Breast epithelium (tissue), 4 donors: ENCODE measurements at regions not wholly inside any gene's neighbourhood (a gene's known extent, or its start where the extent isn't known, plus 50 kb on each side); places are given as distances from the start of the nearest gene placed in this dataset.

Experiments
- DNase-seq, 2 donors: peaks; one replicate each; pipeline ENCODE4 v3.0.0-alpha.2; 2019; ENCODE audit warnings: low spot score in 2 of 2
- H3K27ac ChIP-seq, 2 donors: fragments of 200-600 bp; sonication (generic) in 1 of 2; one replicate each; pipeline ENCODE4 v1.5.1; 2016 to 2019; ENCODE audit warnings: mild to moderate bottlenecking in 1 of 2
- H3K27me3 ChIP-seq, 2 donors: fragments of 200-600 bp; sonication (generic) in 1 of 2; one replicate each; pipeline versions ENCODE4 v1.5.1 to v1.6.0; 2017 to 2019; ENCODE audit warnings: control low read depth in 1 of 2, mild to moderate bottlenecking in 1 of 2
- H3K36me3 ChIP-seq: fragments of 200-600 bp; one replicate; pipeline ENCODE4 v1.5.1; 2019
- H3K4me1 ChIP-seq, 2 donors: fragments of 200-600 bp; sonication (generic); one replicate each; pipeline ENCODE4 v1.5.1; 2016 to 2019; ENCODE audit warnings: control low read depth in 1 of 2
- H3K4me3 ChIP-seq, 3 donors: fragments of 200-600 bp; sonication (generic); 1 replicate in 2 of 3; 2 replicates in 1 of 3; pipeline ENCODE4 v1.5.1; 2016 to 2019; ENCODE audit warnings: mild to moderate bottlenecking in 3 of 3, moderate library complexity in 2 of 3
- H3K9me3 ChIP-seq, 2 donors: fragments of 200-600 bp; sonication (generic) in 1 of 2; one replicate each; pipeline ENCODE4 v1.5.1; 2016 to 2019; ENCODE audit warnings: control low read depth in 1 of 2
- CTCF ChIP-seq, 3 donors: fragments of 450-650 bp; IDR thresholded peaks; one replicate each; pipeline ENCODE4 v1.5.1; 2016 to 2017; ENCODE audit warnings: antibody characterized with exemption in 3 of 3, mild to moderate bottlenecking in 3 of 3, moderate library complexity in 3 of 3
- POLR2A ChIP-seq: fragments of 450-650 bp; IDR thresholded peaks from one replicate; pipeline ENCODE4 v1.6.1; 2016; ENCODE audit warnings: antibody characterized with exemption, mild to moderate bottlenecking, moderate library complexity
- POLR2AphosphoS5 ChIP-seq, 3 donors: sonication (generic); formaldehyde crosslinking; IDR thresholded peaks; one replicate each; pipeline ENCODE4 v1.6.1; 2017; ENCODE audit warnings: antibody characterized with exemption in 3 of 3
- intact Hi-C: fragments of 100-400 bp; cut with DNase I; formaldehyde crosslinking; loops from one replicate; pipeline ENCODE4 v1.15.1; 2023; ENCODE audit warnings: low total_unique reads

- Histone ChIP-seq H3K27me3 (no peaks in the 10 kb centered on the region), H3K36me3 (no peaks in the 10 kb centered on the region), H3K4me1 (no peaks in the 10 kb centered on the region), H3K27ac (no peak overlapping the region), H3K9me3 (no peaks in the 10 kb centered on the region), H3K4me3 (no peak overlapping the region)
- no peak for TF ChIP-seq CTCF (IDR thresholded peaks at IDR 0.05)
- TF ChIP-seq POLR2A, result no peak
- no peak for TF ChIP-seq POLR2AphosphoS5 (IDR thresholded peaks at IDR 0.05)
- intact Hi-C loops, result loop anchor here (5.0 kb wide), 1 partner anchor 810 kb away; no protein-coding TSS in a partner anchor
- no peak for DNase-seq
These were observed 764.9 kb upstream of the MBL2 start for GRCh38 chr10:53537508-53537907.

GRCh38 chr10:53536322-53536721, 763.7 kb upstream of the MBL2 start:
- no peak for TF ChIP-seq POLR2AphosphoS5 (IDR thresholded peaks at IDR 0.05)
- TF ChIP-seq POLR2A, result no peak
- TF ChIP-seq CTCF (IDR thresholded peaks at IDR 0.05), result no peak
- no peaks in the 10 kb centered on the region for H3K4me1 ChIP-seq
- intact Hi-C loops, result loop anchor here (5.0 kb wide), 1 partner anchor 809 kb away; no protein-coding TSS in a partner anchor

GRCh38 chr10:53534428-53534827, 761.8 kb upstream of the MBL2 start:
- H3K27ac ChIP-seq, result no peak overlapping the region

More at GRCh38 chr10:53536322-53536721, 763.7 kb upstream of the MBL2 start:
- no peaks in the 10 kb centered on the region for H3K9me3 ChIP-seq
- H3K27ac ChIP-seq, result no peak overlapping the region
- no peak for DNase-seq
- H3K4me3 ChIP-seq, result no peak overlapping the region
- H3K27me3 ChIP-seq, result no peaks in the 10 kb centered on the region
- H3K36me3 ChIP-seq, result no peaks in the 10 kb centered on the region

GRCh38 chr10:53528974-53529373, 756.4 kb upstream of the MBL2 start:
- intact Hi-C loops, result no loop called here
- no peak for DNase-seq
- H3K36me3 ChIP-seq, result no peaks in the 10 kb centered on the region
- H3K4me1 ChIP-seq, result no peaks in the 10 kb centered on the region
- no peak overlapping the region for H3K27ac ChIP-seq
- H3K27me3 ChIP-seq, result no peaks in the 10 kb centered on the region
- no peak overlapping the region for H3K4me3 ChIP-seq
- H3K9me3 ChIP-seq, result no peaks in the 10 kb centered on the region
- no peak for TF ChIP-seq POLR2AphosphoS5 (IDR thresholded peaks at IDR 0.05)
- TF ChIP-seq POLR2A, result no peak
- TF ChIP-seq CTCF (IDR thresholded peaks at IDR 0.05), result no peak

More at GRCh38 chr10:53534428-53534827, 761.8 kb upstream of the MBL2 start:
- Histone ChIP-seq H3K9me3 (no peaks in the 10 kb centered on the region), H3K27me3 (no peaks in the 10 kb centered on the region), H3K36me3 (no peaks in the 10 kb centered on the region), H3K4me1 (no peaks in the 10 kb centered on the region), H3K4me3 (no peak overlapping the region)
- no peak for DNase-seq
- intact Hi-C loops, result no loop called here
- no peak for TF ChIP-seq POLR2AphosphoS5 (IDR thresholded peaks at IDR 0.05)
- TF ChIP-seq CTCF (IDR thresholded peaks at IDR 0.05), result no peak
- TF ChIP-seq POLR2A, result no peak

- peaks cover 5 to 7% of the 10 kb centered on the region in 2 donors for H3K9me3 ChIP-seq
- no peaks in the 10 kb centered on the region for H3K4me1 ChIP-seq
- no peak overlapping the region for H3K4me3 ChIP-seq
- H3K27me3 ChIP-seq, result no peaks in the 10 kb centered on the region
- H3K36me3 ChIP-seq, result no peaks in the 10 kb centered on the region
- no peak for DNase-seq
- intact Hi-C loops, result no loop called here
- TF ChIP-seq POLR2AphosphoS5 (IDR thresholded peaks at IDR 0.05) (no peak), POLR2A (no peak), CTCF (IDR thresholded peaks at IDR 0.05) (no peak)
- H3K27ac ChIP-seq, result no peak overlapping the region
These were observed 748.5 kb upstream of the MBL2 start for GRCh38 chr10:53521046-53521445.
